ENCODE measurements at regions not wholly inside any gene's neighbourhood (a gene's known extent, or its start where the extent isn't known, plus 50 kb on each side); places are given as distances from the start of the nearest gene placed in this dataset.

- TF ChIP-seq ZNF462 (CRISPR knock-in tag; IDR thresholded peaks at IDR 0.05): no peak
- TF ChIP-seq POLR2AphosphoS5 (IDR thresholded peaks at IDR 0.05; ENCODE audit: low read depth): no peak
- no peak for TF ChIP-seq ZNF114 (CRISPR knock-in tag; IDR thresholded peaks at IDR 0.05)
- TF ChIP-seq CTCF (conservative IDR thresholded peaks at IDR 0.05; ENCODE audit: low read depth in 2 of 2): no peak
- TF ChIP-seq CREB1 (CRISPR knock-in tag; IDR thresholded peaks at IDR 0.05; ENCODE audit: low read depth): no peak
Measured at GRCh38 chr5:18961234-18961633, 1026.8 kb downstream of the CDH18 start (continued).

DNA sequence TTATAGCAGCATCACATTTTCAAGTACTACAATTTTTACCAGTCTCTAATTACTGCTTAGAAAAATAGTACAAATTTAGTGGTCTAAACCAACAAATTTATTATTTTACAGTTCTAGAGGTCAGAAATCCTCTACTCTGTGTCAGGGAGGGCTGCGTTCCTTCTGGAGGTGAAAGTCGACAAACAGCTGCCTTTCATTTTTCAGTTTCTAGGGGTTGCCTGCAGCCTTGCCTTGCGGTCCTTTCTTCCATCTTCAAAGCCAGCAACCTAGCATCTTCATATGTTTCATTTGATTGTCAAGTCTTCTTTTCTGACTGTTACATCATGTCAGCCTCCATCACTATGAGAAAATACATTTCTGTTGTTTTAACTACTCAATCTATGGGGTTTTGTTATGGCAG is 1022.1 kb downstream of the CDH18 start:
- Histone ChIP-seq H3K36me3 (ENCODE audit: insufficient read depth) (no peaks in the 10 kb centered on the region), H3K4me1 (ENCODE audit: insufficient read depth) (no peaks in the 10 kb centered on the region), H3K79me2 (replicated peaks; ENCODE audit: insufficient read depth) (no peaks in the 10 kb centered on the region), H3K4me2 (no peak overlapping the region), H3K27me3 (ENCODE audit: insufficient read depth) (no peaks in the 10 kb centered on the region), H2AFZ (no peak overlapping the region), H4K20me1 (replicated peaks; ENCODE audit: insufficient read depth) (no peaks in the 10 kb centered on the region), H3K9me2 (ENCODE audit: insufficient read depth) (no peaks in the 10 kb centered on the region), H3K27ac (ENCODE audit: low read depth) (no peak overlapping the region), H3K4me3 (no peak overlapping the region), H3F3A (replicated peaks; ENCODE audit: low read depth) (no peaks in the 10 kb centered on the region)
- no peak overlapping the region for H3K4me3 Mint-ChIP-seq
- no peaks in the 10 kb centered on the region for H3K4me1 Mint-ChIP-seq
- no peak for DNase-seq (ENCODE audit: low spot score)
- H3K9me3 Mint-ChIP-seq: no peaks in the 10 kb centered on the region; the same call in 2 of the 3 replicates
- no peaks in the 10 kb centered on the region for H3K36me3 Mint-ChIP-seq (ENCODE audit: low read depth)
- no peak for ATAC-seq
- no peaks in the 10 kb centered on the region for H3K27me3 Mint-ChIP-seq (ENCODE audit: insufficient read depth, low read depth, poor library complexity)
- H3K27ac Mint-ChIP-seq: 0 out of 2 replicates have a peak overlapping the region, but pooled peaks have one; percentile 39
- TF ChIP-seq JUNB (IDR thresholded peaks at IDR 0.05; ENCODE audit: unreplicated experiment): no peak
- TF ChIP-seq CREB1 (CRISPR knock-in tag; IDR thresholded peaks at IDR 0.05; ENCODE audit: low read depth): no peak
- no peak for TF ChIP-seq ZNF114 (CRISPR knock-in tag; IDR thresholded peaks at IDR 0.05)
- no peak for TF ChIP-seq STAT1 (IDR thresholded peaks at IDR 0.05; ENCODE audit: unreplicated experiment)
- no peak for TF ChIP-seq EZH2 (IDR thresholded peaks at IDR 0.05; ENCODE audit: low read depth, unreplicated experiment)
- TF ChIP-seq ZNF462 (CRISPR knock-in tag; IDR thresholded peaks at IDR 0.05): no peak
